ENCODE measurements at regions not wholly inside any gene's neighbourhood (a gene's known extent, or its start where the extent isn't known, plus 50 kb on each side); places are given as distances from the start of the nearest gene placed in this dataset.

DNA sequence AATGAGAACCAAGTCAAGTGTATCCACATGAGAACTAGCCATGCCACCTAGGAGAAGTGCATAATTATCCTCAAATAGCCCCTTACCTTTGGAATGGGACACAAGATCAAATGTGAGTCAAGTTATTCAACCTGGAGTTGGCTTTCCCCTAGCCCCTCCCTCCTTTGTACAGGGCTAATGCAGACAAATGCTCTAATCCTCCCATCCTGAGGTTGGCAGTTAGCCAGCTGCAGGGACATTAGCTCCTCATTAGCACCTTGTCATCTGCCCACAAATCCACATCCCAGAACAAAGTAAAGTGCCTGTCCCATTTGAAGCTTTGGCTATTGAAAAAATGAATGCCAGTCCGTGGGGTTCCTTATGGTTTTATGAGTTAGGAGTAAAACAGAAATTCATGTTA, 294.1 kb upstream of the FANCL start:
- H3K4me2 ChIP-seq: no peak overlapping the region
- H3K27ac ChIP-seq: no peak overlapping the region
- TF ChIP-seq HOXA7 (CRISPR knock-in tag; IDR thresholded peaks at IDR 0.05): no peak
- no peak for TF ChIP-seq ZFP36 (IDR thresholded peaks at IDR 0.05; ENCODE audit: borderline replicate concordance, partially characterized antibody)
- TF ChIP-seq HOXB5 (CRISPR knock-in tag; IDR thresholded peaks at IDR 0.05): no peak
- no peak for TF ChIP-seq HEYL (CRISPR knock-in tag; IDR thresholded peaks at IDR 0.05)
- no peak for TF ChIP-seq ZSCAN20 (CRISPR knock-in tag; IDR thresholded peaks at IDR 0.05)
- no peak for TF ChIP-seq EHMT2 (IDR thresholded peaks at IDR 0.05; ENCODE audit: low read depth)
- TF ChIP-seq RARB (CRISPR knock-in tag; IDR thresholded peaks at IDR 0.05): no peak
- no peak for TF ChIP-seq RCOR1 (IDR thresholded peaks at IDR 0.05; ENCODE audit: low read depth, low read length)
- TF ChIP-seq JUN (IDR thresholded peaks at IDR 0.05): no peak
- no peak for TF ChIP-seq HOXB13 (CRISPR knock-in tag; IDR thresholded peaks at IDR 0.05; ENCODE audit: low read depth)
- no peak for TF ChIP-seq GATA3 (IDR thresholded peaks at IDR 0.05; ENCODE audit: borderline replicate concordance)
- TF ChIP-seq MAFK (IDR thresholded peaks at IDR 0.05; ENCODE audit: partially characterized antibody): no peak
- TF ChIP-seq, protein P1, sequence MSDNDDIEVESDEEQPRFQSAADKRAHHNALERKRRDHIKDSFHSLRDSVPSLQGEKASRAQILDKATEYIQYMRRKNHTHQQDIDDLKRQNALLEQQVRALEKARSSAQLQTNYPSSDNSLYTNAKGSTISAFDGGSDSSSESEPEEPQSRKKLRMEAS (IDR thresholded peaks at IDR 0.05): no peak
- no peak for TF ChIP-seq BHLHE40 (IDR thresholded peaks at IDR 0.05; ENCODE audit: low read depth, low read length)
- TF ChIP-seq REST (IDR thresholded peaks at IDR 0.05): no peak
- TF ChIP-seq HDAC2 (IDR thresholded peaks at IDR 0.05): no peak
- no peak for TF ChIP-seq CEBPB (IDR thresholded peaks at IDR 0.05)
- DNase-seq (ENCODE audit: low read depth in 1 of 2, low spot score in 1 of 2) (no peak), FAIRE-seq (no peak), ATAC-seq (no peak)
- ChIA-PET CTCF (interaction anchor here (0.8 kb wide), 1 partner anchor 11 kb away, joined by 5 read pairs; no protein-coding TSS in a partner anchor), POLR2A (no interaction called here)
- H3K9me3 ChIP-seq: no peaks in the 10 kb centered on the region
- H3K4me1 ChIP-seq: peaks cover 22% of the 10 kb centered on the region
- 53% methylated on average over 1 of the region's 1 CpG for WGBS (ENCODE audit: missing lambda C conversion rate)
- H3K4me3 ChIP-seq: no peak overlapping the region

DNA sequence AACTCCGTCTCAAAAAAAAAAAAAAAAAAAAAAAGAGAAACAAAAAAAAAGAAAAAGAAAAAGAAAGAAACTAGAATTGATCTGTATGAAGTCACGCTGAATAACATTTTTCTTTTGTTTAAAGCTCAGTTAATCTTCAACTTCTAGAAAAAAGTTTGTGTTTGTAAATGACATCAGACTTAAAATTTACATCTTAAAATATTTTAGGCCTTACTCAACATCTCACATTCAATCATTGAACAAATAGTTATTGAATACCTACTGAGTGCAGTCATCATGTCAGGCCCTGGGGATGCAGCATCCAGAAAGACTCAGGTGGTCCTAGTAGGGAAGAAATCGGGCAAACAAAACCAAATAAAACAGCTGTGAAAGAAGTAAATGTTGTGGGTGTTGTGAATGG, 292.3 kb upstream of the FANCL start:
- Histone ChIP-seq H3K4me1 (peaks cover 13% of the 10 kb centered on the region), H3K4me3 (no peak overlapping the region), H3K9me3 (no peaks in the 10 kb centered on the region), H3K27ac (no peak overlapping the region), H3K4me2 (peak overlapping the region; percentile 21)
- FAIRE-seq (no peak), ATAC-seq (peak in 1 of 2 experiments; percentile 50; a peak in 2 of 6 replicates), DNase-seq (ENCODE audit: low read depth in 1 of 2, low spot score in 1 of 2) (peak in 1 of 2 experiments; percentile 7)
- ChIA-PET CTCF (interaction anchor here (0.6 kb wide), 1 partner anchor 127 kb away, joined by 3 read pairs; no protein-coding TSS in a partner anchor), POLR2A (no interaction called here)
- WGBS (ENCODE audit: missing lambda C conversion rate): 22% methylated on average over 3 of the region's 3 CpGs
- TF ChIP-seq BHLHE40 (IDR thresholded peaks at IDR 0.05; ENCODE audit: low read depth, low read length) (no peak), HOXA7 (CRISPR knock-in tag; IDR thresholded peaks at IDR 0.05) (no peak), POLR2A (IDR thresholded peaks at IDR 0.05; ENCODE audit: low read length) (no peak), FOSL2 (IDR thresholded peaks at IDR 0.05) (no peak), FOSL2 (CRISPR knock-in tag; IDR thresholded peaks at IDR 0.05) (peak; percentile 30), NR3C1 (IDR thresholded peaks at IDR 0.05) (no peak), MYC (IDR thresholded peaks at IDR 0.05; ENCODE audit: borderline replicate concordance, low read length) (no peak)

GRCh38 chr2:58532641-58533040, 291.5 kb upstream of the FANCL start:
- DNase-seq (ENCODE audit: low read depth in 1 of 2, low spot score in 1 of 2) (no peak), FAIRE-seq (no peak), ATAC-seq (no peak; a peak in 1 of 6 replicates)
- Histone ChIP-seq H3K4me1 (peaks cover 13% of the 10 kb centered on the region), H3K4me2 (peak overlapping the region; percentile 21; the same call in 2 of the 3 replicates), H3K27ac (0 out of 6 replicates have a peak overlapping the region, but pooled peaks of 1 of the 2 experiments have one; percentile 27), H3K4me3 (no peak overlapping the region), H3K9me3 (no peaks in the 10 kb centered on the region)
- WGBS (ENCODE audit: missing lambda C conversion rate): 75% methylated on average over 3 of the region's 3 CpGs
- ChIA-PET POLR2A (no interaction called here), CTCF (no interaction called here)
- TF ChIP-seq ZC3H11A (IDR thresholded peaks at IDR 0.05) (no peak), SMC3 (IDR thresholded peaks at IDR 0.05) (no peak), ZSCAN20 (CRISPR knock-in tag; IDR thresholded peaks at IDR 0.05) (no peak), MAFK (IDR thresholded peaks at IDR 0.05; ENCODE audit: partially characterized antibody) (no peak), ZFP36 (IDR thresholded peaks at IDR 0.05; ENCODE audit: borderline replicate concordance, partially characterized antibody) (no peak), HMGXB4 (CRISPR knock-in tag; IDR thresholded peaks at IDR 0.05; ENCODE audit: borderline replicate concordance) (no peak), NFE2L2 (conservative IDR thresholded peaks at IDR 0.05; ENCODE audit: low read length) (no peak), ZNF302 (CRISPR knock-in tag; IDR thresholded peaks at IDR 0.05) (no peak), EP300 (IDR thresholded peaks at IDR 0.05) (no peak), HOXB13 (CRISPR knock-in tag; IDR thresholded peaks at IDR 0.05; ENCODE audit: low read depth) (no peak), JUN (IDR thresholded peaks at IDR 0.05) (no peak), MYC (IDR thresholded peaks at IDR 0.05; ENCODE audit: borderline replicate concordance, low read length) (no peak)
- TF ChIP-seq, protein P2, sequence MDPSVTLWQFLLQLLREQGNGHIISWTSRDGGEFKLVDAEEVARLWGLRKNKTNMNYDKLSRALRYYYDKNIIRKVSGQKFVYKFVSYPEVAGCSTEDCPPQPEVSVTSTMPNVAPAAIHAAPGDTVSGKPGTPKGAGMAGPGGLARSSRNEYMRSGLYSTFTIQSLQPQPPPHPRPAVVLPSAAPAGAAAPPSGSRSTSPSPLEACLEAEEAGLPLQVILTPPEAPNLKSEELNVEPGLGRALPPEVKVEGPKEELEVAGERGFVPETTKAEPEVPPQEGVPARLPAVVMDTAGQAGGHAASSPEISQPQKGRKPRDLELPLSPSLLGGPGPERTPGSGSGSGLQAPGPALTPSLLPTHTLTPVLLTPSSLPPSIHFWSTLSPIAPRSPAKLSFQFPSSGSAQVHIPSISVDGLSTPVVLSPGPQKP (IDR thresholded peaks at IDR 0.05; ENCODE audit: low read depth, low read length): no peak
- TF ChIP-seq, protein P3, sequence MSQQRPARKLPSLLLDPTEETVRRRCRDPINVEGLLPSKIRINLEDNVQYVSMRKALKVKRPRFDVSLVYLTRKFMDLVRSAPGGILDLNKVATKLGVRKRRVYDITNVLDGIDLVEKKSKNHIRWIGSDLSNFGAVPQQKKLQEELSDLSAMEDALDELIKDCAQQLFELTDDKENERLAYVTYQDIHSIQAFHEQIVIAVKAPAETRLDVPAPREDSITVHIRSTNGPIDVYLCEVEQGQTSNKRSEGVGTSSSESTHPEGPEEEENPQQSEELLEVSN (IDR thresholded peaks at IDR 0.05; ENCODE audit: borderline replicate concordance, low read depth): no peak

Data from A549 (cell line).